Gastrocnemius medialis (tissue), 4 donors: ENCODE measurements at regions not wholly inside any gene's neighbourhood (a gene's known extent, or its start where the extent isn't known, plus 50 kb on each side); places are given as distances from the start of the nearest gene placed in this dataset.
"Not testable (repeated sequence)": the region's sequence is repeated elsewhere in the genome, so short reads cannot be mapped to it uniquely, and the experiment has no call there.

Source experiments
- ATAC-seq, 2 donors: fragments of 150-250 bp; one replicate each; pipeline ENCODE4 v1.9.1; 2016
- DNase-seq, 2 donors: peaks; one replicate each; pipeline ENCODE4 v3.0.0-alpha.2; 2019
- H3K27ac ChIP-seq, 4 donors: fragments of 200-600 bp; sonication (generic); 1 replicate in 1 of 4; 2 replicates in 3 of 4; pipeline ENCODE4 v1.5.1; 2016 to 2018; ENCODE audit warnings: mild to moderate bottlenecking in 2 of 4, moderate library complexity in 1 of 4
- H3K27me3 ChIP-seq, 3 donors: fragments of 200-600 bp; sonication (generic) in 2 of 3; 1 replicate in 1 of 3; 2 replicates in 2 of 3; pipeline versions ENCODE4 v1.5.1 to v1.6.0; 2016 to 2019; ENCODE audit warnings: mild to moderate bottlenecking in 1 of 3, moderate library complexity in 1 of 3
- H3K36me3 ChIP-seq, 2 donors: fragments of 200-600 bp; sonication (generic) in 1 of 2; one replicate each; pipeline ENCODE4 v1.5.1; 2017 to 2018
- H3K4me1 ChIP-seq, 2 donors: fragments of 200-600 bp; sonication (generic) in 1 of 2; one replicate each; pipeline ENCODE4 v1.5.1; 2016 to 2017; ENCODE audit warnings: mild to moderate bottlenecking in 2 of 2
- H3K4me3 ChIP-seq, 4 donors: fragments of 200-600 bp; sonication (generic) in 3 of 4; 1 replicate in 1 of 4; 2 replicates in 3 of 4; pipeline ENCODE4 v1.5.1; 2016 to 2019; ENCODE audit warnings: mild to moderate bottlenecking in 2 of 4
- H3K9me3 ChIP-seq, 3 donors: fragments of 200-600 bp; sonication (generic) in 2 of 3; 1 replicate in 1 of 3; 2 replicates in 2 of 3; pipeline ENCODE4 v1.5.1; 2016 to 2019
- POLR2A ChIP-seq, 2 donors: fragments of 450-650 bp; IDR thresholded peaks; one replicate each; pipeline ENCODE4 v1.6.1; 2017; ENCODE audit warnings: antibody characterized with exemption in 2 of 2, mild to moderate bottlenecking in 2 of 2, moderate library complexity in 2 of 2
- in situ Hi-C, 4 donors: fragments of 200-750 bp; cut with MboI; loops; one replicate each; pipeline versions ENCODE4 v1.15.0 to v1.8.0; 2017; ENCODE audit warnings: low sequenced_read_pairs in 4 of 4
- intact Hi-C: fragments of 100-400 bp; cut with DNase I; formaldehyde crosslinking; loops from one replicate; pipeline ENCODE4 v1.15.1; 2023; ENCODE audit warnings: low total_unique reads
- TF ChIP-seq, protein P1 (sequence below), 5 experiments: fragments of 450-650 bp in 3 of 5; fragments of 200-600 bp in 2 of 5; sonication (generic) in 2 of 5; IDR thresholded peaks in 4 of 5; conservative IDR thresholded peaks in 1 of 5; 1 replicate in 4 of 5; 2 replicates in 1 of 5; pipeline ENCODE4 v1.5.1; 2016 to 2019; ENCODE audit warnings: antibody characterized with exemption in 5 of 5, mild to moderate bottlenecking in 3 of 5, moderate library complexity in 3 of 5

DNA sequence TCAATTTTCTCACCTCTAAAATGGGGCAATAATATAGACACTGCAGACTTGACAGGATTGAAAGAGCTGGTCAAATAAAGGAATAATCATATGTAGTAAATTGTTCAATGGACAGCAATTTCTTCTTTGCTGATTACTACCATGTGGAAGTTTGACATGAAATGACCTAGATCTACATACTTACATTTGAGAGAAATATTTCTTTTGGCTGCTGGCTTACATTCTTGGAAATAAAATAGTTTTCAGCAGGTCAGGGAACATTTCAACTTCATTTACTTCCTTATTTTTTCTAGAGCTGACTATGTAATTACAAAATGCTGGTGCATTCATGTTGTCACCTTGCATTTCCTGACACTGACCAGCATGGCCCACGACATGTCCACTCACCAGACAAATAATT, 294.6 kb upstream of the MIR17HG start:
- H3K4me1 ChIP-seq = no peaks in the 10 kb centered on the region
- in situ Hi-C loops (no loop called here), intact Hi-C loops (no loop called here)
- no peaks in the 10 kb centered on the region for H3K27me3 ChIP-seq
- ATAC-seq (no peak), DNase-seq (no peak)
- no peak overlapping the region for H3K4me3 ChIP-seq
- H3K27ac ChIP-seq = no peak overlapping the region
- H3K9me3 ChIP-seq = no peaks in the 10 kb centered on the region
- TF ChIP-seq, protein P1, sequence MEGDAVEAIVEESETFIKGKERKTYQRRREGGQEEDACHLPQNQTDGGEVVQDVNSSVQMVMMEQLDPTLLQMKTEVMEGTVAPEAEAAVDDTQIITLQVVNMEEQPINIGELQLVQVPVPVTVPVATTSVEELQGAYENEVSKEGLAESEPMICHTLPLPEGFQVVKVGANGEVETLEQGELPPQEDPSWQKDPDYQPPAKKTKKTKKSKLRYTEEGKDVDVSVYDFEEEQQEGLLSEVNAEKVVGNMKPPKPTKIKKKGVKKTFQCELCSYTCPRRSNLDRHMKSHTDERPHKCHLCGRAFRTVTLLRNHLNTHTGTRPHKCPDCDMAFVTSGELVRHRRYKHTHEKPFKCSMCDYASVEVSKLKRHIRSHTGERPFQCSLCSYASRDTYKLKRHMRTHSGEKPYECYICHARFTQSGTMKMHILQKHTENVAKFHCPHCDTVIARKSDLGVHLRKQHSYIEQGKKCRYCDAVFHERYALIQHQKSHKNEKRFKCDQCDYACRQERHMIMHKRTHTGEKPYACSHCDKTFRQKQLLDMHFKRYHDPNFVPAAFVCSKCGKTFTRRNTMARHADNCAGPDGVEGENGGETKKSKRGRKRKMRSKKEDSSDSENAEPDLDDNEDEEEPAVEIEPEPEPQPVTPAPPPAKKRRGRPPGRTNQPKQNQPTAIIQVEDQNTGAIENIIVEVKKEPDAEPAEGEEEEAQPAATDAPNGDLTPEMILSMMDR (IDR thresholded peaks at IDR 0.05 in 4 of 5, conservative IDR thresholded peaks at IDR 0.05 in 1 of 5) = no peak
- no peak for TF ChIP-seq POLR2A (IDR thresholded peaks at IDR 0.05)
- no peaks in the 10 kb centered on the region for H3K36me3 ChIP-seq

DNA sequence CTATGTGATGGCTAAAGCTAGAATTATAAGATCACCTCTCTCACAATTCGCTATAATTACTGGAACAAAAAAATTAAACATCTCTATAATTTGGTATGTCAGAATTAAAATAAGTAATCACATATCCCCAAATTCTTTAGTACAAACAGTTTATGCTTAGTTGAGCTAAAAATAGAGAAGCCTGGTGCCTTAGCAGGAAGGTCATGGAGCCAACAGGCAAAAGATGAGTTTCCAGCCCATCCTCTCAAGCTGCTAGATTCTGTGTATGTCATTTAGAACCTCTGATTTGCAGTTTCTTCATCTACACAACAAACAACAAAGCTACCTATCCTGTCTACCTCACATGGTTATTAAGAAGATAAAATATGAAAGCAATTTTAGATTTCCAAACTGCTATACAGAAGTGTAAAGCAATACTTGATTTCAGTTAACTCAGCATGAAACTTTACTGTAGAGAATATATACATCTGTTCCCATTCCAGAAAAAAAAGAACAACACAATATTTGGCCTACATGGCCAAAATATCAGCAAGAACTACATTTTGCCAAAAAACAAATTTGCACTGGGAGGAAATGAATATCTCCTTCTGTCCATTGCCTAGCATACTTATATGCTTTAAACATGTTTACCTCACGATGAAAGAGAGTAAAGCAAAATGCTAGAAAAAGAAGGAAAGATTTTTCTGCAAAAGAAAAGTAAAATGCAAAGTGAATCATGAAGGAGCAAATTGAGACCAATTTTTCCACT, 294.0 kb upstream of the MIR17HG start:
- TF ChIP-seq, protein P1 (IDR thresholded peaks at IDR 0.05 in 4 of 5, conservative IDR thresholded peaks at IDR 0.05 in 1 of 5) = no peak
- no peak for TF ChIP-seq POLR2A (IDR thresholded peaks at IDR 0.05)
- Histone ChIP-seq H3K4me1 (no peaks in the 10 kb centered on the region), H3K9me3 (no peaks in the 10 kb centered on the region), H3K27me3 (no peaks in the 10 kb centered on the region), H3K4me3 (no peak overlapping the region), H3K27ac (no peak overlapping the region), H3K36me3 (no peaks in the 10 kb centered on the region)
- intact Hi-C loops (no loop called here), in situ Hi-C loops (no loop called here)
- DNase-seq (no peak), ATAC-seq (no peak)

DNA sequence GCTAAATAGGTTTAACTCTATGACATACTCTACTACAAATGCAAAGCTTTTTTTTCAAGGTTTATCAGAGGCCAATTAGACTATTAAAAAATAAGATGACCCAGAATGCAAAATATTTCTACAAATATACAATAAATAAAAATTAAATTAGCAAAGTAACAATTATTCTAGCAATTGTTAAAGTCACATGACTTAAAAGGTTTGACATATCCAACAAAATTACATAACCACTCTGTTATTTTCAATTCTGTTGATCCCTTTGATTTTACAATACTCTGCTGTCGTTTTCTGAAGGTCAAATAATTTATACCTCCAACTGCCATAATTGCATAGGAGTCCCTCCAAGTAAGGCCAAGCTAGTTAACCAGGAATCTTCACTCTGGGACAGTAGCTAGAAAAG, 292.6 kb upstream of the MIR17HG start:
- intact Hi-C loops (no loop called here), in situ Hi-C loops (no loop called here)
- H3K27me3 ChIP-seq = no peaks in the 10 kb centered on the region
- no peaks in the 10 kb centered on the region for H3K9me3 ChIP-seq
- H3K4me3 ChIP-seq = no peak overlapping the region
- no peak overlapping the region for H3K27ac ChIP-seq
- no peak for TF ChIP-seq POLR2A (IDR thresholded peaks at IDR 0.05)
- TF ChIP-seq, protein P1 (IDR thresholded peaks at IDR 0.05 in 4 of 5, conservative IDR thresholded peaks at IDR 0.05 in 1 of 5) = no peak
- DNase-seq = no peak
- no peak for ATAC-seq
- no peaks in the 10 kb centered on the region for H3K36me3 ChIP-seq
- H3K4me1 ChIP-seq = no peaks in the 10 kb centered on the region

DNA sequence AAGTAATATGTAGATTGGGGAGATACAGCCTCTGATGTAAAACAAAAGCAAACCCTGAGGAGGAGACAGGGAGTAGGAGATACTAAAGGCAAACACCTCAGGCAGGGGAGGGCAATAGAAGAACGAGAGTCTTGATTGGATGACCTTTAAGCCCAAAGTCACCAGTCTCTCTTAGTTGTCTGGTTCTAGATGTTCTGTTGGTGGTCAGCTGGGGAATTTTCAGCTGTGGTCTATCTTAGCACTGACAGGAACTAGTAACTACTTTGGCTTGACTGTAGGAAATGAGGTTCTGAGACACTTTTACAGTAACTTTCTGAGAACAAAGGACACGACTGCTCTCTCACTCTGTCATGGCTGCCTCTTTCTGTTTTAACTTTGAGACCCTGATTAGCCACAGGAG, 290.7 kb upstream of the MIR17HG start:
- in situ Hi-C loops = no loop called here
- DNase-seq (no peak), ATAC-seq (no peak)
- Histone ChIP-seq H3K27me3 (no peaks in the 10 kb centered on the region), H3K4me3 (no peak overlapping the region), H3K27ac (no peak overlapping the region), H3K36me3 (no peaks in the 10 kb centered on the region), H3K4me1 (no peaks in the 10 kb centered on the region), H3K9me3 (no peaks in the 10 kb centered on the region)
- no peak for TF ChIP-seq POLR2A (IDR thresholded peaks at IDR 0.05)
- TF ChIP-seq, protein P1 (IDR thresholded peaks at IDR 0.05 in 4 of 5, conservative IDR thresholded peaks at IDR 0.05 in 1 of 5) = no peak
- intact Hi-C loops = no loop called here

DNA sequence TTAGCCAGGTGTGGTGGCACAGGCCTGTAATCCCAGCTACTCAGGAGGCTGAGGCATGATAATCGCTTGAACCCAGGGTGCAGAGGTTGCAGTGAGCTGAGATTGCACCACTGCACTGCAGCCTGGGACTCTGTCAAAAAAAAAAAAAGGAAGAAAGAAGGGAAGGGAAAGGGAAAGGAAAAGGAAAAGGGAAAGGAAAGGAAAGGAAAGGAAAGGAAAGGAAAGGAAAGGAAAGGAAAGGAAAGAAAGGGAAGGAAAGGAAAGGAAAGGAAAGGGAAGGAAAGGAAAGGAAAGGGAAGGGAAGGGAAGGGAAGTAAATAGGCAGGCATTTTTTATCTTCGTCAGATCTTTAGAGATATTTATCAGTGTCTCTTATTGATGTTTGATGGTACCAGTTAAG, 290.0 kb upstream of the MIR17HG start:
- ATAC-seq = not testable (repeated sequence)

More for the DNA sequence above, 290.0 kb upstream of the MIR17HG start:
- H3K4me3 ChIP-seq, H3K27ac ChIP-seq, intact Hi-C loops, H3K36me3 ChIP-seq, H3K9me3 ChIP-seq, in situ Hi-C loops, DNase-seq, H3K27me3 ChIP-seq, H3K4me1 ChIP-seq: not testable (repeated sequence)
